GM21423 (cell line): ENCODE measurements at regions not wholly inside any gene's neighbourhood (a gene's known extent, or its start where the extent isn't known, plus 50 kb on each side); places are given as distances from the start of the nearest gene placed in this dataset.
"Not testable (repeated sequence)": the region's sequence is repeated elsewhere in the genome, so short reads cannot be mapped to it uniquely, and the experiment has no call there.

Experiments
- ATAC-seq: cut with Tn5 transposase; IDR thresholded peaks from one replicate; pipeline ENCODE4 v1.9.1; 2021; ENCODE audit warnings: mild to moderate bottlenecking, moderate library complexity; ENCODE audit not compliant: unreplicated experiment

DNA sequence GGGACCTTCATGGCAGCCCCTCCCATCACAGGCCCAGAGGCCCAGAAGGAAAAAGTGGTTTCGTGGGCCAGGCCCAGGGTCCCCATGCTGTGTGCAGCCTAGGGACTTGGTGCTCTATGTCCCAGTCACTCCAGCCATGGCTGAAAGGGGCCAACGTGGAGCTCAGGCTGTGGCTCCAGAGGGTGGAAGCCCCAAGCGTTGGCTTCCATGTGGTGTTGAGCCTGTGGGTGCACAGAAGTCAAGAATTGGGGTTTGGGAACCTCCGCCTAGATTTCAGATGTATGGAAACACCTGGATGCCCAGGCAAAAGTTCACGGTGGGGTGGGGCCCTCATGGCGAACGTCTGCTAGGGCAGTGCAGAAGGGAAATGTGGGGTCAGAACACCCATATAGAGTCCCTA lies 105.3 kb upstream of the UNC5B start:
- ATAC-seq: not testable (repeated sequence)

DNA sequence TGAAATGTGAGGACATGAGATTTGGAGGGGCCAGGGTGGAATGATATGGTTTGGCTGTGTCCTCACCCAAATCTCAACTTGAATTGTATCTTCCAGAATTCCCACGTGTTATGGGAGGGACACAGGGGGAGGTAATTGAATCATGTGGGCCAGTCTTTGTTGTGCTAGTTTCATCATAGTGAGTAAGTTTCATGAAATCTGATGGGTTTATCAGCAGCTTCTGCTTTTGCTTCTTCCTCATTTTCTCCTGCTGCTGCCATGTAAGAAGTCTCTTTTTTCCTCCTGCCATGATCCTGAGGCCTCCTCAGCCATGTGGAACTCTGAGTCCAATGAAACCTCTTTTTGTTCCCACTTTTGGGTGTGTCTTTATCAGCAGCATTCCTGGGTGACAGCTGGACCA lies 104.3 kb upstream of the UNC5B start:
- ATAC-seq: not testable (repeated sequence)

DNA sequence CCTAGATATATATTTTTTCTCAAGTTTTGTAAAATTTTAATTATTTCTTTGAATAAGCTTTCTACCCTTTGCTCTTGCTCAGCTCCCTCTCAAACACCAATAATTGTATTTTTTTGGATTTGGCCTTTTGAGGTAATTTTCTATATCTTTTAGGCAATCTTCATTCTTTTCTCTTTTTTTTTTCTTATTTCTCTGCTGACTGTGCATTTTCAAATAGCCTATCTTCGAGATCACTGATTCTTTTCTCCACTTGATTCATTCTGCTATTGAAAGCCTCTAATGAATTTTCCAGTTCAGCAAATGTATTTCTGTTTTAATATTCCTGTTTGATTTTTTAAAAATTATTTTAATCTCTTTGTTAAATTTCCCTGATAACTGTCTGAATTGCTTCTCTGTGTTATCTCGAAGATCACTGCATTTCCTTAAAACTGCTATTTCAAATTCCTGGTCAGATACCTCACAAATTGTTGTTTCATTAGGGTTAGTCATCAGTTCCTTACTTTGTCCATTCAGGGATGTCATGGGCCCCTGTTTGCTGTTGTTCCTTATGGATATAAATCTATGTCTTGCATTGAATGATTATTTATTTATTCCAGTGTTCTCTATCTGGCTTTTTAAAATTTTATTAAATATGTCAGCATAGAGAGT lies 100.1 kb upstream of the UNC5B start:
- no peak for ATAC-seq

DNA sequence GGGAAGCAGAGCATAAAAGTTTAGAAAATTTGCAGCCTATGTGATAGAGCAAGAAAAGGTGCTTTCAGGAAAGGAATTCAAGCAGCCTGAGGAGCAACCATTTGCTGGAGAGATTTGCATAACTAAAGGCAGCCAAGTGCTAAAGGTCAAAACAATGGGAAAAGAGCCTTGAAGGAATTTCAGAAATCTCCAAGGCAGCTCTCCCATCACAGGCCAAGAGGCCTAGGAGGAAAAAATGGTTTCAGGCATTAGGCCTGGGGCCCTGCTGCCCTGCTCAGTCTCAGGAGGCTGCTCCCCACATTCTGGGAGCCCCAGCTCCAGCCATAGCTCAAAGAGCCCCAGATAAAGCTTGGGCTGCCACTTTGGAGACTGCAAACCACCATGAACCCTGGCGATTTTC lies 95.9 kb upstream of the UNC5B start:
- no peak for ATAC-seq

DNA sequence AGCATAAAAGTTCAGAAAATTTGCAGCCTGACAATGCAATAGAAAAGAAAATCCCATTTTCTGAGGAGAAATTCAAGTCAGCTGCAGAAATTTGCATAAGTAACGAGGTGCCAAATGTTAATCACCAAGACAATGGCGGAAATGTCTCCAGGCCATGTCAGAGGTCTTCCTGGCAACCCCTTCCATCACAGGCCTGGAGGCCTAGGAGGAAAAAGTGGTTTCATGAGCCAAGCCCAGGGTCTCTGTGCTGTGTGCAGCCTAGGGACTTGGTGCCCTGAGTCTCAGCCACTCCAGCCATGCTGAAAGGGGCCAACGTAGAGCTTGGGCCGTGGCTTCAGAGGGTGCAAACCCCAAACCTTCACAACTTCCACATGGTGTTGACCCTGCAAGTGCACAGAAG lies 94.8 kb upstream of the UNC5B start:
- not testable (repeated sequence) for ATAC-seq

DNA sequence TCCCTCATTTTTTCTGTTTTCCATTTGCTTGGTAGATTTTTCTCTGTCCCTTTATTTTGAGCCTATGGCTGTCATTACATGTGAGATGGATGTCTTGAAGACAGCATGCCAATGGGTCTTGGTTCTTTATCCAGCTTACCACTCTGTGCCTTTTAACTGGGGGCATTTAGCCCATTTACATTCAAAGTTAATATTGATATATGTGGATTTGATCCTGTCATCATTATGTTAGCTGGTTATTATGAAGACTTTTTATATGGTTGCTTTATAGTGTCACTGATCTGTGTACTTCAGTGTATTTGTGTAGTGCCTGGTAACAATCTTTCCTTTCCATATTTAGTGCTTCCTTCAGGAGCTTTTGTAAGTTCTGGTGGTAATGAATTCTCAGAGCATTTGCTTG lies 89.3 kb upstream of the UNC5B start:
- ATAC-seq: no peak

DNA sequence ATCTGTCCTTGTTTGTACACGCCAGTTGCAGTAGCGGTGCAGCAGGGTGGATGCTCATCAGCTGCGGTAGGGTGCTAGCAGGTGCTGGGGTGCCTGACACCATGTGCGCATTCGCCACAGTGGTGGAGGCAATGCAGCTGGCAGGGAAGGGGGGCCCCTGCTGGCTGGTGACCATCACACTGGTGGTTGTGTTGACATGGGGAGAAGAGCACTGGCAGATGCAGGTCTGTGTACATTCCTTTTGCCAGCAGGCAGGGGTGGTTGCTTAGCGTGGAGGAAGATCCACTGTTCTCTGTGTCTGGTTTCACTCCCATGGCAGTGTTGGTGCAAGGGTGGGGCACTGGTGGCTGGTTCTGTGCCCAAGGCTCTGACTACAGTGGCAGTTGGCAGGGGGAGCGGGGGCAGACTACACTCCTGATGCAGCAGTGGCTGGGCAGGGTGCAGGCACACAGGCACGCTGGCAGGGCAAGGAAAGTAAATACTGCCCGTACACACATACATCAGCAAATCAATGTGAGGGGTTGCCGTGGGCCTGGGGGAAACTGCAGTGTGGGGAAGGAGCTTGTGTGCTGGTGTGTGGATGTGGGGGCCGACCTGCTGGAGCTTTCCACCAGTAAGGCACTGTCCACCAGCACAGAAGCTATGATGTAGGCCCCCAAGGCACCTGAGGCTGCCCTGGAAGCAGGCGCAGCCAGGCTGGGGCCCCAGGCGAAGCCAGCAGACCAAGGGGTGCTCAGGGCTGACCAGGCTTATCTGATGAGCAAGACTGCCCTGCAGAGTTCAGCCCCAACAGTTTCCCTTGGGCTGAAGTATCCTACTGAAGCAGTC lies 87.2 kb upstream of the UNC5B start:
- no peak for ATAC-seq

DNA sequence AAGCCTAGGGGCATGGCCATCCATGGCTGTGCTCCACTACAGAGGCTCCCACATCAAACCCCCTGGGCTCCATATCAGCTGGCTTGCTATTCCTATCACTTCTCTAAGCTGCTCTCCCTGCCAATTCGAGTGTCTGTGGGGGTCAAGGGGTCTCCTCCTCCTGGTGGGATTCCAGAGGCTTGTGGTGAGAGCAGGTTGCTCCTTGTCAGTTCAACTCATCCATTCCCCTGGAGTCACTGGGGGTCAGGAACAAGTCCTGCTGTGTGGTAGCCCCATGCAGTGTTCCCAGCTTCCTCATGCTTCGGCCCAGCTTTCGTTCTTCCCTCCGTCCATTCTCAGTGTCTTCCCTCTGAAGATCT lies 86.6 kb upstream of the UNC5B start:
- no peak for ATAC-seq

DNA sequence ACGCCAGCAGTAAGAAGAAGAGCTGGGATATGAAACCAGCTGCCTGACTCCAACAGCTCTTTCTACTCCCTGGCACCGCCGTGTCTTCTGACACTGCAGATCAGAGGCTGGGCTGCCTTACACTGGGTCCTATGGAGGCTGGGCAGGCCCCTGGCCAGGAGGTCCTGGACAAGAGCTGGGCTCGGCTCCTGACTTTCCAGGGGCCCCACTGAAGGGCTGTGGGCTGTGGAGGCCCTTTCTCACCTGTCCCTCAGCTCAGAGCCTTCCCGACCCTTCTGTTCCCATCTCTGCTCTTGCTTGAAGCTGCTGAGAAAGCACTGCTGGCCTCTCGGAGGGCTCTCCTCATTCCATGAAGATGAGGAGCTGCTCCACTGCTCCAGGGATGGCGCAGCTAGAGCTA lies 85.9 kb upstream of the UNC5B start:
- ATAC-seq: no peak

DNA sequence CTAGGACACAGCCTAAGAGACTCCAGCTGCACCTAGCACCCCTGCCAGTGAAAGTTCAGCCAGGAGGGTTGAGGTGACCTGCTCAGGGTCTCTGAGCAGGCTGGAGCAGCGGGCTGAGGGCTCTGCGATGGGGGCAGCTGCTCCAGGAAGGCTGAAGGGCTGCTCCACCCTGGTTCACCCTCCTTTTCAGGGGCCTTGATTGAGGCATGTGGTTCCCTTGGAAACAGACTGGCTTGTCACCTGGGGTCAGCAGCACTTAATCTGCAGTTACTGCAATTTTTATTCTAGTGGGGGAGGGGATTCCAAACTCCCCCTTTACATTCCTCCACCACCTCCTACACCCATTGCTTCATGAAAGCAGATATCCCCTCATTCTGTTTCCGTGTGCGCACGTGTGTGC lies 85.3 kb upstream of the UNC5B start:
- no peak for ATAC-seq

DNA sequence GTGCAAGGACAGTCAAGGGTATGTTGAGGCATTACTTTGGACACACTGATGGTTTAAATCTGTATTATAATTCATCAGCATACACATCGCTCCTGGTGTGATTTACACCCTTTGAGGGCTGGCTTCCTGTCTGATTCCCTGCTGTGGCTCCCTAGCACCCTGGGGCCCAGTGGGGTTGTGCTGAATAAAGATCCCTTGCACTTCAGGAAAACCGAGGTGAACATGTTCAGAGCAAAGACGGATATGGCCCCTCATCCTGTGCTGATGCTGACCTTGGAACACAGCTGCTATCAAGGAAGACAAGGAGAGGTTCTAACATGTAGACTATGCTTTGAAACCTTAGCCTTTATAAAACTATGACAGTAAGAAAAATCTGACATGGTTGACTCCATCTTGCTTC lies 84.6 kb upstream of the UNC5B start:
- no peak for ATAC-seq

DNA sequence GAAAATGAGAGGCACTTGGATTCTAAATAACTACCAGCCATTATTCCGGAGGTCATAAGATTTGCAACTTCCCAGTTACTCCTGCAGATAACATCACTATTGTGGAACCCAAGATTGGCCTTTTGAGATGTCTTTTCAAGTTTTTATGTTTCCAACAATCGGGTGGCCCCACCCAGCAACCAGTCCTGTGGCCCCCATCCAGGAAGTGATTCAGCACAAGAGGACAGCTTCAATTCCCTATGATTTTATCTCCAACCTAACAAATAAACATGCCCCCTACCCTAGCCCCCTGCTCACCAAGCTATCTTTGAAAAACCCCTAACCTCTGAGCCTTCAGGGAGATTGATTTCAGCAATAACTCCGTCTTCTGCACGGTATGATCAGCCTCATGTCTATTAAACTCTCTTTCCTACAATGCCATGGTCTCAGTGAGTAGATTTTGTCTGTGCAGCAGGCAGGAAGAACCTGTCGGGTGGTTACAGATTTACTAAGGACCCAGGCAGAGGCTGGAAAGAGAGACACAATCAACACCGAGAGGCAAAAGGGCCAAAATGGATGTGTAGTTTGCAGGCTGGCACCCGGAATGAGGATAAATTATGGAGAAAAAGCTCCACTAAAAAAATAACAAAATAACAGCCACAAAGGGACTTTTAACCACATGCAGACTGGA lies 83.9 kb upstream of the UNC5B start:
- ATAC-seq: no peak

DNA sequence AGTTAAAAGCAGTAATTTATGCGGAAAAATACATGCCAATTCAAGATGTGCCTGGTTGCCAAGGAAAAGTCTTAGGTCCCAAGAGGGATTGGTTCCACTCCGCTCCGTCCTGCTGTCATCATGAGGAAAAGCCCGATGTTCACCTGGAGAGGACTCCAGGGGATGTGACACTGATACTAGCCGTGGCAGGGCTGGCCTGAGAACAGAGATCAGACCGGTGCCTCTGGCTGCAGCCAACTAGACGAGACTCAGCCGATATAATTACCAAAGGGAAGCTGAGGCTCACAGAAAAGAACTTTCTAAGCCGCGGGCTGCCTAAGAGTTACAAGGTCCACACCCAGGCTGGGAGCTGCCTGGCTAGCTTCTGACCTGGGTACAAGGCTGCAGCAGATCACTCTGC lies 81.3 kb upstream of the UNC5B start:
- no peak for ATAC-seq

DNA sequence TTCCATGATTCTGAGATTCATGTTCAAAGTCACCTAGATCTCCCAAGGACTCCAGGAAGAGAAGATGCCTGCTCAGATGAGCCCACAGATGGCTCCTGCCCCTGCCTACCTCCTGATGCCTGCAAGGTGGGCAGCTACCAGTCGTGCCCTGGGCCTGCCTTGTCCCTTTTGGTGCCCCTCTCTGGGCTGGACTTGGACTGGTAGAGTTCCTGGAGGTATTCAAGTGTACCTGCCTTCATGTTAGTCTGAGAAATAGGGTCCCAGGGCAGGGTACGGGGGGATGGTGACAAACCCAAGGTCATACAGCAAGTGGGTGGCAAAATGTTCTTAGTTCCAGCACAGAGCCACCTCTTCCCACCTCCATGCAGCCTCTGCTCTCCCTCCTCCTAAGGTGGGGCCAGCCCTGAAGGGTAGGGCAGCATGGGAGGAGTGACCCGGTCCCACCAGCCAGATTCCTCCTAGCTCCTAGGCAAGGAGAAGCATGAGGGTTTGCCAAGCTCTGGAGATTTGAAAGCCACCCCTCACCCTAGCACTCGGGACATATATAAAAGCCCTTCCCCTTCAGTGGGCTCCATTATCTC lies 80.8 kb upstream of the UNC5B start:
- ATAC-seq: no peak

DNA sequence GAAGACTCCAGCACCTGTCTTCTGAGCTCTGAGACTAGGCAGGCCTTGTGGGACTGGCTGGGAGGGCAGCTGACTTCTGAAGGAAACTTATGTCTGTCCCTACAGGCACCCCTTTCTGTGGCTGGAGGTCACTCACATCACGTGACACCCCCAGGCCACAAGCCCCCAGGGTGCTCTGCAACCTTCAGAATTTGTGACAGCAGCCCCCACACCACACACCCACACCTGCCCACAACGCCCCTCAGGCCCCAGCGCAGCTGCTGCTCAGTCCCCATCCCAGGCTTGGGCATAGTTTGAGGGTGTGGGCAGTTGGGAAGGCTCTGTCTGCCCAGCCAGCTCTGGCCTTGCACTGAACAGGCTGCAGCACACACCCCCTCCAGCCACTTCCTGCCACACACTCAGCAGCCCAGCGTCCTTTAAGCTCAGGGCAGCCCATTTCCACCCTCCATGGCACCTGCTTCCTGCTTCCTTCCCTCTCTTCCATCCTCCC lies 80.0 kb upstream of the UNC5B start:
- no peak for ATAC-seq

DNA sequence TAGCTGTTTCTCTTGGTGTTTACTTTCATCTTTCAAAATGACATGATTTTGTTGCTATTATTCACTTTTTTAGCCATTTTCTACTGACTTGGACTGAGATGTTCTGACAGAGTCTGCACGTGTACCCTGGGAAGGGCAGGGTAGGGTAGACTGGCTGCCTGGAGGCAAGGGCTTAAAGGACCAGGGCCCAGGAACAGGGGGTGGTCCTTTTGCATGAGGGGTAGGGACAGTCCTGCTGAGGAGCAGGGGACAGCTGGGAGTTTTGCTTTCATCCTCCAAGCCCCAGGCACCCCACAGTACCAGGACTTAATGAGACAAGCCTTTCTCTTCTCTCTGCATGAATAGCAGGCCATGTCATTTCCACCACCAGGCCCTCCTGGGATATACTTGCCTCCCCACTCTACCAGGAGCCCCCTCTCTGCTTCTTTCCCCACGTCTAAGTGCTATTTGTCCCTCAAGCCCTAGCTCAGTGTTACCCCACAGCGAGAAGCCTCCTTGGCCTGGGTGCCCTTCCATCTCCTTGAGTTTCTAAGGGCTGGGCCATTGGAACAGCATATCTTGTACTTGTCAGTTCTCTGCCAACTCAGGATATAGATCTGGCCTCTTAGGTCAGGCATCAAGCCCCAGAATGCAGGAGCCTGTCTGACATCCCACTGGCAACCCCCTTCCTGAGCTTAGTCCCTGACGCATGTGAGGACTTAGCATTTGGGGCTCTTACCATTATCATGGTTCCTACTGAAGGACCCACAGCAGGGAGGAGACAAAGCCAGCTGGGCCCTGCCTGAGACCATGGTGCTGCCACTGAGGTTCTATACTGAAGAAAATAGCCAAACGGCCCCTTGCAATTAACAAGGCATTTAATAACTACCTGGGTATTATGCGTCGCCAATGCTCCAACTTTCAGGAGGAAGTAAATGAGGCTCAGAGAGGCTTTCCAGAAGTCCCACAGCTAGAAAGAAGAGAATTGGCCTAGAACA lies 78.4 kb upstream of the UNC5B start:
- ATAC-seq: no peak

DNA sequence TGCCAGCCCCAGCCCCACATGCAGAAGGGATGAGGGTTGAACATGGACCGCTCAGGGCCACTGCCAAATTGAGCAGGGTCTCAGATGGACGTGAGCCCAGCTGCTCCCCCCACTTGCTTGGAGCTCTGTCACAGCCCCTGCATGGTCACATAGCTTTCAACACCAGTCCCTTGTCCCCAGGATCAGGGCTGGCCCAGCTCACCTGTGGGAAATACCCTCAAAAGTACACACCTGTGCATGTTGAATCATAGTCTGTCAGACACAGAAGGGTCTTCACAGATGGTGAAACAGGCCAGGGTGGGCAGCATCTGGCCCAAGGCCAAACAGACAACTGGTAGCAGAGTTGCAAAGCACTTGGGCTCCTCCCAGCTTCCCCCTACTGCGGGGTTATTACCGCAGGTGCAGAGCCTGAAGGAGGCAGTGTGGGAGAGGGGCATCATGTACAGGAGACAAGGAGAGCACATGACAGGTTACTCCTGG lies 77.6 kb upstream of the UNC5B start:
- ATAC-seq: no peak

DNA sequence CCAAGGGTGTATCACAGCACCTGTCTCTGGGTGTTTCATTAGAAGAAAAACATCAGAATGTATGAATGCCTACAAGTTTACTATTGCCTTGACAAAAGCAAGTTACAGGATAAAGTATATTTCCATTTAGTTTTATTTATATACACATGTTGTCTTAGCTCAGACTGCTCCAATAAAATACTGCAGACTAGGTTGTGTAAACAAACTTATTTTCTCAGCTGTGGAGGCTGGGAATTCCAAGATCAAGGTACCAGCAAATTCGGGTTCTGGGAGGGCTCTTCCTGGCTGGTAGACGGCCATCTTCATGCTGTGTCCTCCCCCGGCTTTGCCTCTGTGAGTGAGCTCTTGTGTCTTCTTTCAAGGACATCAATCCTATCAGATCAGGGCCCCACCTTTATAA lies 77.1 kb upstream of the UNC5B start:
- no peak for ATAC-seq

DNA sequence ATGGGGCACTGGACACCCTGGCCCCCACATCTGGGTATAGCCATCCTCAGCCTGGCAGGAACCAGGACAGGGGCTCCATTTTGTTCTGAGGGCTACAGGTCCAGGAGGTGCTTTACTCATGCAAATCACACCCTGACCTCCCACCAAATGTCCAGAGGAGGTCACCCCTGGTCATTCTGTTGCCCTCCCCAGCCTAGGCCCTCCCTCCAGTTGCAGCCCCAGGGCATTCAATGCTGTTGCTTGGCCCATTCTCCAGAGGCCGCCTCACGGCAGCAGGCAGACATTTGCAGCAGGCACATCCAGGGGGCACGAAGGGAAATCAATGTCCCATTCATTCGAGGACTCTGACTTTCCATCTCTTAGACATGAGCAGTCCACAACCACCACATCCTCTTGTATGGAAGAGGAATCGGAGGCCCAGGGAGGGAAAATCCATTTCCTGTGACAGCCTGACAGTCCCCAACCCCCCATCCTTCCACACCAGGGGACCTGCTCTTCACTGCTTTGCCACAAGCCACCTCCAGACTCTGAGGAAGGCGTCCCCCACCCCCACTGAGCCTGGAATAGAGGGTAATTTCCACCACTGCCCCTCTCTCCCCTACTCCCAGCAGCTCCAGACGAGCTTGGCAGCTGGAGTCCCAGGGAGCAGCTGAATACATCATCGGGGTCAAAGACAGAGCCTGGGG lies 76.2 kb upstream of the UNC5B start:
- ATAC-seq: no peak

DNA sequence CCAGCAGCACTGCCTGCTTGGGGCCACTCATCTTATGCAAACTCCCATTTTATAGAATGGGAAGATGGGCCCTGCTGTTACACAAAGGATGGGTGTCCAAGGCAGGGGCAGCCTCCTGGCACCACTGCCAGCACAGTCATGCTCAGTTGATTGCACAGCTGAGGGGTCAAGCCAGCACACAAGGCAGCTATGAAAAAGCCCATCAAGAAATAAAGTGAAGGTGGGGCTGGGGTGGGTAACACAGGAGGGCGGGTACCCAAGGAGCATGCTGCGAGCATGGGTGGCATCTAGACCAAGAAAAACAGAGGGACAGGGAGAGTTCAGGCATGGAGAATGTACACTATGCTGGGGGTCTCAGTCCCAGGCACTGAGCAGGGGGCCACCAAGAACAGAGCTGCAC lies 74.7 kb upstream of the UNC5B start:
- ATAC-seq: no peak
